GDM1 (cell line): ENCODE measurements at regions not wholly inside any gene's neighbourhood (a gene's known extent, or its start where the extent isn't known, plus 50 kb on each side); places are given as distances from the start of the nearest gene placed in this dataset.
A peak's percentile ranks its signal among the peaks of the same experiment; 100 is the strongest.

Experiments used
- DNase-seq: peaks from one replicate; lab custom pipeline; 2025; lab: John Stamatoyannopoulos, UW

GRCh38 chr3:106175276-106175675 lies 306.5 kb upstream of the CBLB start:
- DNase-seq: no peak

GRCh38 chr3:106176734-106177133 lies 307.9 kb upstream of the CBLB start:
- DNase-seq: peak; percentile 45

- DNase-seq: no peak
Measured at GRCh38 chr3:106182950-106183511, 314.2 kb upstream of the CBLB start.

- no peak for DNase-seq
Measured at GRCh38 chr3:106183762-106184391, 315.1 kb upstream of the CBLB start.

- DNase-seq: no peak
Measured at GRCh38 chr3:106184540-106185457, 316.0 kb upstream of the CBLB start.

GRCh38 chr3:106185949-106186348 lies 317.1 kb upstream of the CBLB start:
- DNase-seq: no peak

- DNase-seq: no peak
Measured at GRCh38 chr3:106190296-106190695, 321.5 kb upstream of the CBLB start.

- no peak for DNase-seq
Measured at GRCh38 chr3:106191211-106191610, 322.4 kb upstream of the CBLB start.

- DNase-seq: no peak
Measured at GRCh38 chr3:106191913-106192312, 323.1 kb upstream of the CBLB start.

- DNase-seq: no peak
Measured at GRCh38 chr3:106193876-106194275, 325.1 kb upstream of the CBLB start.

- DNase-seq: no peak
Measured at GRCh38 chr3:106194726-106195125, 325.9 kb upstream of the CBLB start.

GRCh38 chr3:106197532-106198194 lies 328.9 kb upstream of the CBLB start:
- DNase-seq: no peak

- DNase-seq: no peak
Measured at GRCh38 chr3:106204160-106204868, 335.5 kb upstream of the CBLB start.

- peak; percentile 82 for DNase-seq
Measured at GRCh38 chr3:106206146-106206545, 337.3 kb upstream of the CBLB start.

- no peak for DNase-seq
Measured at GRCh38 chr3:106206613-106207012, 337.8 kb upstream of the CBLB start.

- no peak for DNase-seq
Measured at GRCh38 chr3:106208251-106208650, 339.4 kb upstream of the CBLB start.

- no peak for DNase-seq
Measured at GRCh38 chr3:106208967-106209366, 340.2 kb upstream of the CBLB start.

- DNase-seq: no peak
Measured at GRCh38 chr3:106209482-106209881, 340.7 kb upstream of the CBLB start.

- no peak for DNase-seq
Measured at GRCh38 chr3:106210923-106211322, 342.1 kb upstream of the CBLB start.

- DNase-seq: no peak
Measured at GRCh38 chr3:106212665-106213222, 343.9 kb upstream of the CBLB start.

- DNase-seq: no peak
Measured at GRCh38 chr3:106213954-106214353, 345.1 kb upstream of the CBLB start.

GRCh38 chr3:106214641-106215040 lies 345.8 kb upstream of the CBLB start:
- DNase-seq: no peak
